ENCODE measurements at regions not wholly inside any gene's neighbourhood (a gene's known extent, or its start where the extent isn't known, plus 50 kb on each side); places are given as distances from the start of the nearest gene placed in this dataset.

GRCh38 chr4:178738026-178738425 is 1295.8 kb upstream of the AGA start:
- TF ChIP-seq CTCF (IDR thresholded peaks at IDR 0.05) (no peak), POLR2A (IDR thresholded peaks at IDR 0.05) (no peak)
